ENCODE measurements at regions not wholly inside any gene's neighbourhood (a gene's known extent, or its start where the extent isn't known, plus 50 kb on each side); places are given as distances from the start of the nearest gene placed in this dataset.
"Not testable (repeated sequence)": the region's sequence is repeated elsewhere in the genome, so short reads cannot be mapped to it uniquely, and the experiment has no call there.

DNA sequence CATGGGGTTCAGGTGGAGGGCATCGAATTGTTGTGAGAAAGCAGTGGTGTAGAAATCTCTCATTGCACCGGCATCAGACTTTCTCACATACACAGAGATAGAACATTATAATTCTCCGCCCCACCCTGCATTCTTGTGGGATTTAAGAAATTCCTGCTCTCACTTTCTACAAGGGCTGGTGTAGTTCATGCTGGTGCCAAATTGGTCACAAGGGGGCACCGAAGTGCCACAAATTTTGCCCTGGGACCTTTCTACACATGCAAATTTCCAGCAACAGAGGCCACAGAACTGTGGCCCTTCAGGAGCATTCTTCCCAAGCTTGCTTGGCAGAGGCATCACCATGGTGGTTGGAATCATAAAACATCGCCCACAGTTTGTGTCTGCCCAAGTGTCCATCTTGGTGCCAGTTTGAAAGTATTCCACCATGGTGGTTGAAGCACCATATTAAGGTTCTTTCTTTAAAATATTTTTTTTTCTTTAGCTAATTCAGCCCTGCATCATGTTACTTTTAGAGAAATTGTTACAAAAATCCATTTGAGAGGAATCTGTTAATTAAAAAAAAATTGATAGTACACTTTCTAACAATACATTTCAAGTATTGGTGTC lies 521.2 kb upstream of the FANCL start:
- H3K27me3 Mint-ChIP-seq (ENCODE audit: low read depth), result no peaks in the 10 kb centered on the region
- no peaks in the 10 kb centered on the region for H3K36me3 Mint-ChIP-seq
- peak; percentile 76 for TF ChIP-seq CTCF (IDR thresholded peaks at IDR 0.05; ENCODE audit: unreplicated experiment)
- peak overlapping the region; percentile 76 for H3K27ac Mint-ChIP-seq
- no peak overlapping the region for H3K4me3 Mint-ChIP-seq
- H3K4me1 Mint-ChIP-seq, result peaks cover 59% of the 10 kb centered on the region
- H3K9me3 Mint-ChIP-seq, result peaks cover 3% of the 10 kb centered on the region
- peak; percentile 43 to 81 for DNase-seq (ENCODE audit: low spot score in 2 of 2, unreplicated experiment in 2 of 2)

DNA sequence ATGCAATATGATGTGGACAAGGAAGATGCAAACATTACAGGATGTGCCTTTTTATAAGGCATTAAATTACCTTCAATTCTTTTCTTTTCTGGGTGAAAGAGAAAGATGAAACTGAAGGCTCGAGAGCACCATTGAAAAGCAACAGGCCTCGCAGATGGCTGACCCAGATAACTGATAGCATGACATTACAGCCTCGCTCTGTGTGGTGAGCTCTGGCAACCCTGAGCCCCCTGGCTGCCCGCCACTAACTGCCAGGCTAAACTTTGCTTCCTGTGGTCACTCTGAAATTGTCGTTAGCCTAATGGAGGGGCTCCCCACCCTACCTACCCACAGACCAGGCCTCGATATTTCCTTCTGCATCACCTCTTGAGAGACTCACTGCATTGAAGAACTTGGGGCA lies 516.8 kb upstream of the FANCL start:
- H3K27ac Mint-ChIP-seq, result no peak overlapping the region

GRCh38 chr2:58756336-58756735 lies 515.2 kb upstream of the FANCL start:
- Mint-ChIP-seq H3K36me3 (peaks cover 7% of the 10 kb centered on the region), H3K27ac (no peak overlapping the region), H3K27me3 (ENCODE audit: low read depth) (no peaks in the 10 kb centered on the region), H3K4me1 (peaks cover 12% of the 10 kb centered on the region), H3K9me3 (peaks cover 24% of the 10 kb centered on the region), H3K4me3 (no peak overlapping the region)
- no peak for TF ChIP-seq CTCF (IDR thresholded peaks at IDR 0.05; ENCODE audit: unreplicated experiment)
- no peak for DNase-seq (ENCODE audit: low spot score in 2 of 2, unreplicated experiment in 2 of 2)

More for the DNA sequence above, 516.8 kb upstream of the FANCL start:
- DNase-seq (ENCODE audit: low spot score in 2 of 2, unreplicated experiment in 2 of 2), result no peak
- H3K4me1 Mint-ChIP-seq, result peaks cover 28% of the 10 kb centered on the region
- peaks cover 13% of the 10 kb centered on the region for H3K9me3 Mint-ChIP-seq
- H3K4me3 Mint-ChIP-seq, result no peak overlapping the region
- no peak for TF ChIP-seq CTCF (IDR thresholded peaks at IDR 0.05; ENCODE audit: unreplicated experiment)
- H3K27me3 Mint-ChIP-seq (ENCODE audit: low read depth), result no peaks in the 10 kb centered on the region
- H3K36me3 Mint-ChIP-seq, result no peaks in the 10 kb centered on the region

DNA sequence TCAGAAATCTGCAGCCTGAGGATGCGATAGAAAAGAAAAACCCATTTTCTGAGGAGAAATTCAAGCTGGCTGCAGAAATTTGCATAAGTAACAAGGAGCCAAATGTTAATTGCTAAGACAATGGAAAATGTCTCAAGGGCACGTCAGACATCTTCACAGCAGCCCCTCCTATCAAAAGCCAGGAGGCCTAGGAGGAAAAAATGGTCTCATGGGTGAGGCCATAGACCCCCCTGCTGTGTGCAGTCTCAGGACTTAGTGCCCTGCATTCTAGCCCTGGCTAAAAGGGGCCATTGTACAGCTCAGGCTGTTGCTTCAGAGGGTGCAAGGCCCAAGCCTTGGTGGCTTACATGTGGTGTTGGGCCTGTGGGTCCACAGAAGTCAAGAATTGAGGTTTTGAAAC lies 511.4 kb upstream of the FANCL start:
- not testable (repeated sequence) for H3K36me3 Mint-ChIP-seq

GRCh38 chr2:58751676-58752075 lies 510.6 kb upstream of the FANCL start:
- DNase-seq (ENCODE audit: low spot score in 2 of 2, unreplicated experiment in 2 of 2); H3K36me3 Mint-ChIP-seq; H3K27ac Mint-ChIP-seq; H3K27me3 Mint-ChIP-seq (ENCODE audit: low read depth); H3K4me1 Mint-ChIP-seq; H3K4me3 Mint-ChIP-seq: not testable (repeated sequence)
- peaks cover 21% of the 10 kb centered on the region for H3K9me3 Mint-ChIP-seq

More for the DNA sequence above, 511.4 kb upstream of the FANCL start:
- peaks cover 21% of the 10 kb centered on the region for H3K9me3 Mint-ChIP-seq
- H3K4me1 Mint-ChIP-seq; H3K4me3 Mint-ChIP-seq; DNase-seq (ENCODE audit: low spot score in 2 of 2, unreplicated experiment in 2 of 2); H3K27me3 Mint-ChIP-seq (ENCODE audit: low read depth); H3K27ac Mint-ChIP-seq: not testable (repeated sequence)

GRCh38 chr2:58749041-58749440 lies 507.9 kb upstream of the FANCL start:
- Mint-ChIP-seq H3K4me3 (no peak overlapping the region), H3K4me1 (peaks cover 3% of the 10 kb centered on the region), H3K9me3 (peaks cover 41% of the 10 kb centered on the region), H3K27me3 (ENCODE audit: low read depth) (no peaks in the 10 kb centered on the region), H3K27ac (no peak overlapping the region), H3K36me3 (peaks cover 14% of the 10 kb centered on the region)
- DNase-seq (ENCODE audit: low spot score in 2 of 2, unreplicated experiment in 2 of 2), result no peak
- no peak for TF ChIP-seq CTCF (IDR thresholded peaks at IDR 0.05; ENCODE audit: unreplicated experiment)

- not testable (repeated sequence) for H3K4me1 Mint-ChIP-seq; H3K36me3 Mint-ChIP-seq; H3K27me3 Mint-ChIP-seq (ENCODE audit: low read depth); H3K27ac Mint-ChIP-seq; DNase-seq (ENCODE audit: low spot score in 2 of 2, unreplicated experiment in 2 of 2); H3K4me3 Mint-ChIP-seq
- peaks cover 22% of the 10 kb centered on the region for H3K9me3 Mint-ChIP-seq
Observed at GRCh38 chr2:58745334-58745733, 504.2 kb upstream of the FANCL start.

Measured in mesothelial cell of epicardium (in vitro differentiated cells).